HUES64 (cell line): ENCODE measurements at regions not wholly inside any gene's neighbourhood (a gene's known extent, or its start where the extent isn't known, plus 50 kb on each side); places are given as distances from the start of the nearest gene placed in this dataset.

Experiments used
- H3K27ac ChIP-seq: 2 replicates; pipeline ENCODE4 v1.7.0; 2013; ENCODE audit warnings: low read depth, low read length, inconsistent platforms
- H3K27me3 ChIP-seq: 2 replicates; pipeline ENCODE4 v1.6.1; 2013; ENCODE audit warnings: mild to moderate bottlenecking, low read length; ENCODE audit not compliant: insufficient read depth
- H3K36me3 ChIP-seq: 2 replicates; pipeline ENCODE4 v1.6.1; 2013; ENCODE audit warnings: mild to moderate bottlenecking, low read length; ENCODE audit not compliant: insufficient read depth
- H3K4me1 ChIP-seq: 2 replicates; pipeline ENCODE4 v1.6.1; 2013; ENCODE audit warnings: mild to moderate bottlenecking, low read length, moderate library complexity; ENCODE audit not compliant: insufficient read depth
- H3K4me3 ChIP-seq: 2 replicates; pipeline ENCODE4 v1.5.1; 2013; ENCODE audit warnings: mild to moderate bottlenecking, low read length, moderate library complexity
- H3K9ac ChIP-seq: 2 replicates; pipeline ENCODE4 v1.6.1; 2013; ENCODE audit warnings: mild to moderate bottlenecking, low read depth, low read length
- H3K9me3 ChIP-seq: 2 replicates; pipeline ENCODE4 v1.6.1; 2013; ENCODE audit warnings: low read depth, low read length; ENCODE audit not compliant: insufficient read depth
- WGBS: fragments of 150-250, 120-280 bp; methylation state at CpG from one replicate; pipeline ENCODE4 v1.1.7; 2013; ENCODE audit warnings: missing lambda C conversion rate; 5-methylcytosine and 5-hydroxymethylcytosine counted together

DNA sequence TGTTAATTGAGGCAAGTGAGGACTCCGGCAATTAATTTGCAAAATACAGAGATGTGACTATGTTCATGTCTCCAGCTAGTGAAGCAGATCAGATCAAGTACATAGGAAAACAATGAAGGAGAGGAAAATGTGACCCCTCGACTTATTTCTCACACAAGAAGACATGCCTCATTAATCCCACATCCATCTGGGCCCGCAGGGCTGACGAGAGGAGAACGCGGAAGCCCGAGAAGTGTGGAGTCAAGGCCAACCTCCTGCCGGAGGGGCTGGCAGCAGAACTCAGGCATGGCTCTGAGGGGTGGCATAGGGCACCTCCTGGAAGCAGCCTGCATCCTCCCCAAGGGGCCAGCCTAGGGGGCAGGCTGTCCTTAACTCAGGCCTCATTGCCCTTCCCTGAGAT is 54.4 kb downstream of the ZNF503 start:
- WGBS: 85% methylated on average over 8 of the region's 8 CpGs
- Histone ChIP-seq H3K4me1 (0 out of 2 replicates have a peak, but pooled peaks cover 2% of the 10 kb centered on the region), H3K9me3 (0 out of 2 replicates have a peak, but pooled peaks cover 4% of the 10 kb centered on the region), H3K27me3 (no peaks in the 10 kb centered on the region), H3K4me3 (no peak overlapping the region), H3K9ac (no peak overlapping the region), H3K36me3 (no peaks in the 10 kb centered on the region), H3K27ac (no peak overlapping the region)

- WGBS: 90% methylated on average over 6 of the region's 6 CpGs
- Histone ChIP-seq H3K27ac (no peak overlapping the region), H3K4me3 (no peak overlapping the region), H3K27me3 (no peaks in the 10 kb centered on the region), H3K9ac (no peak overlapping the region), H3K36me3 (no peaks in the 10 kb centered on the region), H3K9me3 (0 out of 2 replicates have a peak, but pooled peaks cover 4% of the 10 kb centered on the region), H3K4me1 (0 out of 2 replicates have a peak, but pooled peaks cover 4% of the 10 kb centered on the region)
Observed at GRCh38 chr10:75345738-75346137, 55.8 kb downstream of the ZNF503 start.

DNA sequence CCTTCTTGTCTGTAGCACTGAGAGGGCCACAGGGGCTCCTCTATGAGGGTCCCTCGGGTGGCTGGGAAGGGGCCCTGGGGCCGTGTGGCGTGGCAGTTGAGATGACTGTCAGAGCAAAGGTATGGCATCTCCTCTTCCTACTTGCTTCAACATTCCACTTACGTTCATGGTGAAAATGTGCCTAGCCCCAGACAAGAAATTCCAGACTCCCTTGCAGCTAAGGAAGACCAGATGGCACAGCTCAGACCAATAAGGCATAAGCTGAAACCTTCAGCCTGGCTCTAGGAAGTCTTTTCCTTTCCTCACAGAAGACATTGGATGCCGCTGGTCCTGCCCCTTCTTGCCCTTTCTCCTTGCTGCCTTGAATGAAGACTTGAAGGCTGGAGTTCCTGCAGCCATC is 57.4 kb downstream of the ZNF503 start:
- Histone ChIP-seq H3K9ac (no peak overlapping the region), H3K27me3 (no peaks in the 10 kb centered on the region), H3K4me3 (no peak overlapping the region), H3K9me3 (0 out of 2 replicates have a peak, but pooled peaks cover 4% of the 10 kb centered on the region), H3K36me3 (no peaks in the 10 kb centered on the region), H3K4me1 (0 out of 2 replicates have a peak, but pooled peaks cover 4% of the 10 kb centered on the region), H3K27ac (no peak overlapping the region)
- WGBS: 90% methylated on average over 5 of the region's 5 CpGs

GRCh38 chr10:75342397-75342796 is 59.2 kb downstream of the ZNF503 start:
- Histone ChIP-seq H3K9me3 (0 out of 2 replicates have a peak, but pooled peaks cover 4% of the 10 kb centered on the region), H3K27ac (no peak overlapping the region), H3K4me3 (no peak overlapping the region), H3K27me3 (no peaks in the 10 kb centered on the region), H3K9ac (no peak overlapping the region), H3K36me3 (no peaks in the 10 kb centered on the region), H3K4me1 (0 out of 2 replicates have a peak, but pooled peaks cover 4% of the 10 kb centered on the region)
- WGBS: 62% methylated on average over 5 of the region's 5 CpGs

DNA sequence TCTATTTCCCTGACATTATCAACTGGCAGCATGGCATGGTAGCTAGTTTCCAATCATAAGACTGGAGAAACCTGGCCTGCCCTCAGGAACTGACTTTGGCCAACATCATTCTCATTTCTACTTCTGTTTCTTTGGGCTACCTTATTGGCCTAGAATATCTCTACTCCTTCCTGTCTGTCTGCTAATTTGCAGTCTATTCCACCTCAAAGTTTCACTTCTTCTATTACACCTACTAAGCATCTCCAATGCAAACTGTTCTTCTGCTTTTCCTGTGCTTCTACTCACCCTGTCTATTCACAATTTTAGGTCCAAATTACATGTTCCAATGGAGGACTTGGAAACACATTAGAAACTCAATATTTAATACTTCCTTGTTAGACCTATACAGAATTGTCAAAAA is 65.6 kb downstream of the ZNF503 start:
- no peak overlapping the region for H3K27ac ChIP-seq
- H3K4me3 ChIP-seq: no peak overlapping the region
- no peaks in the 10 kb centered on the region for H3K4me1 ChIP-seq
- H3K27me3 ChIP-seq: peaks cover 2% of the 10 kb centered on the region; the same call in 1 of the 2 replicates
- H3K9ac ChIP-seq: no peak overlapping the region
- H3K36me3 ChIP-seq: no peaks in the 10 kb centered on the region
- H3K9me3 ChIP-seq: peaks cover 7% of the 10 kb centered on the region; the same call in 1 of the 2 replicates

- H3K4me1 ChIP-seq: no peaks in the 10 kb centered on the region
- no peaks in the 10 kb centered on the region for H3K36me3 ChIP-seq
Observed at GRCh38 chr10:75335191-75335590, 66.4 kb downstream of the ZNF503 start.

GRCh38 chr10:75334720-75335119 is 66.8 kb downstream of the ZNF503 start:
- 100% methylated on average over 1 of the region's 1 CpG for WGBS
- Histone ChIP-seq H3K9ac (no peak overlapping the region), H3K27ac (no peak overlapping the region), H3K9me3 (peaks cover 7% of the 10 kb centered on the region; the same call in 1 of the 2 replicates), H3K4me1 (no peaks in the 10 kb centered on the region), H3K36me3 (no peaks in the 10 kb centered on the region), H3K27me3 (peaks cover 2% of the 10 kb centered on the region; the same call in 1 of the 2 replicates), H3K4me3 (no peak overlapping the region)

More at GRCh38 chr10:75335191-75335590, 66.4 kb downstream of the ZNF503 start:
- no peak overlapping the region for H3K4me3 ChIP-seq
- H3K9ac ChIP-seq: no peak overlapping the region
- WGBS: no CpG with 5 or more reads among the region's 1 CpG
- H3K27me3 ChIP-seq: peaks cover 2% of the 10 kb centered on the region; the same call in 1 of the 2 replicates
- no peak overlapping the region for H3K27ac ChIP-seq
- peaks cover 7% of the 10 kb centered on the region; the same call in 1 of the 2 replicates for H3K9me3 ChIP-seq

DNA sequence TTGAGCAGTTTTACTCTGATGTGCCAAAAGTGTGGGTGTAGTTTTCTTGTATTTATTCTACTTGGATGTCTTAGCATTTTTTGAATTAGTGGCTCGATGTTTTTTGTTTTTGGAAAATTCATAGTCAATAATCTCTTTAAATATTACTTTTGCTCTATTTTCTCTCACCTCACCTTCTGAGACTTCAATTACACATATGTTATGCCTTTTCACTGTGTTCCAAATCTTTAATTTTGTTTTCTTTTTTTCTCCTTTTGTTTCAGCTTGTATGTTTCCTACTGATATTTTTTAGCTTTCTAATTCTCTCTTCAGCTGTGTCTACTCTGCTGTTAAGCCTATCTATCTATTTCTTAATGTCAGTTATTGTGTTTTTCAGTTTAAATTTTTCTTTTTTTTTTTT is 69.5 kb downstream of the ZNF503 start:
- Histone ChIP-seq H3K27ac (no peak overlapping the region), H3K9ac (no peak overlapping the region)

GRCh38 chr10:75331081-75331480 is 70.5 kb downstream of the ZNF503 start:
- Histone ChIP-seq H3K36me3 (no peaks in the 10 kb centered on the region), H3K4me3 (no peak overlapping the region), H3K27ac (no peak overlapping the region), H3K4me1 (no peaks in the 10 kb centered on the region), H3K9me3 (peaks cover 7% of the 10 kb centered on the region; the same call in 1 of the 2 replicates), H3K27me3 (peaks cover 2% of the 10 kb centered on the region; the same call in 1 of the 2 replicates), H3K9ac (no peak overlapping the region)
- WGBS: 100% methylated on average over 1 of the region's 1 CpG

More for the DNA sequence above, 69.5 kb downstream of the ZNF503 start:
- Histone ChIP-seq H3K4me3 (no peak overlapping the region), H3K27me3 (peaks cover 2% of the 10 kb centered on the region; the same call in 1 of the 2 replicates), H3K4me1 (no peaks in the 10 kb centered on the region), H3K36me3 (no peaks in the 10 kb centered on the region), H3K9me3 (peaks cover 7% of the 10 kb centered on the region; the same call in 1 of the 2 replicates)
- 86% methylated on average over 1 of the region's 1 CpG for WGBS

DNA sequence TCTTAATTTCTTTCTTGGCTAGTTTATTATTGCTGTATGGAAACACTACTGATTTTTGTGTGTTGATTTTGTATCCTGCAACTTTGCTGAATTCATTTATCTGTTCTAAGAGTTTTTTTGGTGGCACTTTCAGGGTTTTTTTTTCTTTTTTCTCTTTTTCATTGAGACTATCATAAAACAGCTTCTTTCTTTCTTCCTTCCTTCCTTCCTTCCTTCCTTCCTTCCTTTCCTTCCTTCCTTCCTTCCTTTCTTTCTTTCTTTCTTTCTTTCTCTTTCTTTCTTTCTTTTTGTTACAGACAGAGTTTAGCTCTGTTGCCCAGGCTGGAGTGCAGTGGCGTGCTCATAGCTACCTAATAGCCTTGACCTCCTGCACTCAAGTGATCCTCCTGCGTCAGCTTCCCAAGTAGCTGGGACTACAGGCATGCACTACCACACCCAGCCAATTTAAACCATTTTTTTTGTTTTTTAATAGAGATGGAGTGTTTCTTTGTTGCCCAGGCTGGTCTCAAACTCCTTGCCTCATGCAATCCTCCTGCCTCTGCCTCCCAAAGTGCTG is 72.3 kb downstream of the ZNF503 start:
- Histone ChIP-seq H3K9me3 (peaks cover 7% of the 10 kb centered on the region; the same call in 1 of the 2 replicates), H3K27me3 (no peaks in the 10 kb centered on the region), H3K4me3 (no peak overlapping the region), H3K9ac (no peak overlapping the region), H3K36me3 (no peaks in the 10 kb centered on the region), H3K4me1 (no peaks in the 10 kb centered on the region), H3K27ac (no peak overlapping the region)
- 93% methylated on average over 2 of the region's 2 CpGs for WGBS

DNA sequence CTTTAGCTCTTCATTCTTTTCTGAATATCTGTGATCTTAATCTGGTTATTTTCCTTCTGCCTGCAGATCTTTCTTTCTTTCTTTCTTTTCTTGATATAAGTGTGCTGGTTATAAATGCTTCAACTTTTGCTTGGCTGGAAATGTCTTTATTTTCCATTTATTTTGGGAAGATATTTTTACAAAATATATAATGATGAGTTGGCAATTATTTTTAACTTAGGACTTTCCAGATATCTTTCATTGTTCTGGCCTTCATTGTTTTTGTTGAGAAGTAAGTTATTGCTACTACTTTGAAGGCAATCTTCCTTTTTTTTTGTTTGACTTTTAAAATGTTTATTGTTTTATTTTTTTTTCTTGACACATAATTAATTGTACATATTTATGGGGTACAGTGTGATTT is 75.3 kb downstream of the ZNF503 start:
- no peak overlapping the region for H3K27ac ChIP-seq
- H3K36me3 ChIP-seq: no peaks in the 10 kb centered on the region
- H3K4me3 ChIP-seq: no peak overlapping the region
- H3K27me3 ChIP-seq: no peaks in the 10 kb centered on the region
- no peaks in the 10 kb centered on the region for H3K9me3 ChIP-seq
- no peaks in the 10 kb centered on the region for H3K4me1 ChIP-seq
- no peak overlapping the region for H3K9ac ChIP-seq
